Spleen (tissue), 11 donors: ENCODE measurements at regions not wholly inside any gene's neighbourhood (a gene's known extent, or its start where the extent isn't known, plus 50 kb on each side); places are given as distances from the start of the nearest gene placed in this dataset.

Experiments
- DNase-seq: peaks from one replicate; pipeline ENCODE4 v3.0.0-alpha.2; 2020
- H3K27ac ChIP-seq, 8 donors: fragments of 200-600 bp; sonication (generic) in 7 of 8; 1 replicate in 4 of 8; 2 replicates in 4 of 8; pipeline versions ENCODE4 v1.5.0 to v1.8.0; 2016 to 2021; ENCODE audit warnings: inconsistent platforms in 4 of 8, mild to moderate bottlenecking in 4 of 8, moderate library complexity in 1 of 8
- H3K27me3 ChIP-seq, 7 donors: fragments of 200-600 bp; sonication (generic) in 6 of 7; replicated peaks in 1 of 7; 1 replicate in 4 of 7; 2 replicates in 3 of 7; pipeline versions ENCODE4 v1.5.0 to v1.8.0; 2016 to 2021; ENCODE audit warnings: inconsistent platforms in 3 of 7, mild to moderate bottlenecking in 1 of 7
- H3K36me3 ChIP-seq, 6 donors: fragments of 200-600 bp; sonication (generic) in 5 of 6; 1 replicate in 4 of 6; 2 replicates in 2 of 6; pipeline versions ENCODE4 v1.5.0 to v1.8.0; 2016 to 2021; ENCODE audit warnings: inconsistent platforms in 2 of 6
- H3K4me1 ChIP-seq, 6 donors: fragments of 200-600 bp; sonication (generic) in 5 of 6; 1 replicate in 3 of 6; 2 replicates in 3 of 6; pipeline versions ENCODE4 v1.5.0 to v1.8.0; 2016 to 2021; ENCODE audit warnings: inconsistent platforms in 3 of 6
- H3K4me3 ChIP-seq, 8 donors: fragments of 200-600 bp; sonication (generic) in 7 of 8; 1 replicate in 4 of 8; 2 replicates in 4 of 8; pipeline versions ENCODE4 v1.5.0 to v1.8.0; 2016 to 2021; ENCODE audit warnings: inconsistent platforms in 4 of 8, mild to moderate bottlenecking in 4 of 8, moderate library complexity in 2 of 8
- H3K9me3 ChIP-seq, 8 donors: fragments of 200-600 bp; sonication (generic) in 7 of 8; 1 replicate in 4 of 8; 2 replicates in 4 of 8; pipeline versions ENCODE4 v1.5.0 to v1.8.0; 2016 to 2021; ENCODE audit warnings: inconsistent platforms in 4 of 8
- CTCF ChIP-seq, 11 experiments: fragments of 200-600 bp in 7 of 11; fragments of 450-650 bp in 4 of 11; sonication (generic) in 4 of 11; IDR thresholded peaks in 8 of 11; conservative IDR thresholded peaks in 3 of 11; 1 replicate in 7 of 11; 2 replicates in 4 of 11; pipeline versions ENCODE4 v1.4.0 to v1.8.0; 2016 to 2021; ENCODE audit warnings: antibody characterized with exemption in 11 of 11, inconsistent platforms in 4 of 11, mild to moderate bottlenecking in 1 of 11
- POLR2A ChIP-seq, 3 donors: fragments of 450-650 bp; IDR thresholded peaks; one replicate each; pipeline ENCODE4 v1.5.1; 2017; ENCODE audit warnings: antibody characterized with exemption in 3 of 3, mild to moderate bottlenecking in 1 of 3
- POLR2AphosphoS5 ChIP-seq, 3 donors: sonication (generic); formaldehyde crosslinking; IDR thresholded peaks; one replicate each; pipeline ENCODE4 v1.5.1; 2017; ENCODE audit warnings: antibody characterized with exemption in 3 of 3
- WGBS, 5 donors: extraction: QIAGEN DNeasy Blood & Tissue Kit in 3 of 5; methylation state at CpG; one replicate each; pipeline versions ENCODE4 v1.1.5 to v1.1.7; 2013 to 2018; 5-methylcytosine and 5-hydroxymethylcytosine counted together
- intact Hi-C: fragments of 100-400 bp; cut with DNase I; formaldehyde crosslinking; loops from one replicate; pipeline ENCODE4 v1.15.0; 2023; ENCODE audit warnings: low total_unique reads
- donor health status: healthy with polysubstance abuse.
- donor health status: DM: no; HTN: no; CAD: no; lungs with moderate emphysema.
- donor health status: DM: no; HTN: no; CAD: no.
- donor health status: Bipolar disorder and iron deficiency.
- donor health status: healthy.
- donor health status: DM: no; HTN: no; CAD: no.
- donor health status: DM: yes; HTN: yes; CAD: no.

GRCh38 chr6:50975216-50975615, 156.5 kb downstream of the TFAP2B start:
- Histone ChIP-seq H3K4me3 (no peak overlapping the region), H3K36me3 (no peaks in the 10 kb centered on the region), H3K27ac (no peak overlapping the region), H3K9me3 (no peaks in the 10 kb centered on the region), H3K27me3 (no peaks in the 10 kb centered on the region), H3K4me1 (peaks cover 0 to 8% (median 0%) of the 10 kb centered on the region in 6 donors)
- intact Hi-C loops: no loop called here
- no peak for DNase-seq
- no peak for TF ChIP-seq CTCF (IDR thresholded peaks at IDR 0.05 in 8 of 11, conservative IDR thresholded peaks at IDR 0.05 in 3 of 11)
- no peak for TF ChIP-seq POLR2AphosphoS5 (IDR thresholded peaks at IDR 0.05)
- no peak for TF ChIP-seq POLR2A (IDR thresholded peaks at IDR 0.05)
- 57 to 71% (median 63%) methylated on average over 2 of the region's 2 CpGs for WGBS, 5 donors

GRCh38 chr6:50976907-50977306, 158.2 kb downstream of the TFAP2B start:
- no peak for DNase-seq
- intact Hi-C loops: no loop called here
- H3K27ac ChIP-seq: no peak overlapping the region
- H3K9me3 ChIP-seq: no peaks in the 10 kb centered on the region
- TF ChIP-seq POLR2AphosphoS5 (IDR thresholded peaks at IDR 0.05) (no peak), POLR2A (IDR thresholded peaks at IDR 0.05) (no peak), CTCF (IDR thresholded peaks at IDR 0.05 in 8 of 11, conservative IDR thresholded peaks at IDR 0.05 in 3 of 11) (no peak)
- H3K27me3 ChIP-seq: no peaks in the 10 kb centered on the region
- no peak overlapping the region for H3K4me3 ChIP-seq
- WGBS, 5 donors: 84 to 92% (median 89%) methylated on average over 2 of the region's 2 CpGs
- no peaks in the 10 kb centered on the region for H3K36me3 ChIP-seq
- peaks cover 0 to 8% (median 0%) of the 10 kb centered on the region in 6 donors for H3K4me1 ChIP-seq

GRCh38 chr6:50977796-50978195, 159.1 kb downstream of the TFAP2B start:
- no peak for DNase-seq
- no peak overlapping the region for H3K4me3 ChIP-seq
- no peaks in the 10 kb centered on the region for H3K36me3 ChIP-seq
- peaks cover 0 to 8% (median 0%) of the 10 kb centered on the region in 6 donors for H3K4me1 ChIP-seq
- H3K9me3 ChIP-seq: no peaks in the 10 kb centered on the region
- no peaks in the 10 kb centered on the region for H3K27me3 ChIP-seq
- H3K27ac ChIP-seq: no peak overlapping the region
- TF ChIP-seq POLR2A (IDR thresholded peaks at IDR 0.05) (no peak), POLR2AphosphoS5 (IDR thresholded peaks at IDR 0.05) (no peak), CTCF (IDR thresholded peaks at IDR 0.05 in 8 of 11, conservative IDR thresholded peaks at IDR 0.05 in 3 of 11) (no peak)
- WGBS, 5 donors: 57 to 86% (median 71%) methylated on average over 1 of the region's 1 CpG
- intact Hi-C loops: no loop called here

GRCh38 chr6:50978380-50979170, 159.9 kb downstream of the TFAP2B start:
- TF ChIP-seq POLR2A (IDR thresholded peaks at IDR 0.05): no peak
- TF ChIP-seq CTCF (IDR thresholded peaks at IDR 0.05 in 8 of 11, conservative IDR thresholded peaks at IDR 0.05 in 3 of 11): no peak
- TF ChIP-seq POLR2AphosphoS5 (IDR thresholded peaks at IDR 0.05): no peak
- Histone ChIP-seq H3K4me3 (no peak overlapping the region), H3K9me3 (no peaks in the 10 kb centered on the region), H3K27me3 (no peaks in the 10 kb centered on the region), H3K4me1 (peaks cover 0 to 6% (median 0%) of the 10 kb centered on the region in 6 donors), H3K36me3 (no peaks in the 10 kb centered on the region), H3K27ac (no peak overlapping the region)
- intact Hi-C loops: no loop called here
- DNase-seq: no peak
- 56 to 89% (median 79%) methylated on average over 4 of the region's 4 CpGs for WGBS, 5 donors
